NCI-H1694 treated with DMSO at 0.1 percent for 48 hours (cell line): ENCODE measurements at regions not wholly inside any gene's neighbourhood (a gene's known extent, or its start where the extent isn't known, plus 50 kb on each side); places are given as distances from the start of the nearest gene placed in this dataset.

Source experiments
- DNase-seq: peaks from one replicate; lab custom pipeline; 2025; lab: John Stamatoyannopoulos, UW

DNA sequence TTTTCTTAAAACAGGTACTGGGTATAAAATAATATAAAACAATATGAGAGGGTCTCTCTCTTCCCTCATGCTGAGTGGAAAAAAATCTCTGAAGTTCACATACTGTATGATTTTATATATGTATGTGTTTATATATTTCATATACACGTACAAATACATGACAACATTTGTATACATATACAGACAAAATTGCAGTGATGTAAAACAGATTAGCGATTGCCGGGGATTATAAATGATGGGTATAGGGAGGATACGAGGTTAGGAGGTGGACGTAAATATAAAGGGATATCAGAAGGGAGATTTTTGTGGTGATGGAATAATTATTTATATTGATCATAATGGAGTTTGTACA, 194.8 kb upstream of the PRSS16 start:
- no peak for DNase-seq

DNA sequence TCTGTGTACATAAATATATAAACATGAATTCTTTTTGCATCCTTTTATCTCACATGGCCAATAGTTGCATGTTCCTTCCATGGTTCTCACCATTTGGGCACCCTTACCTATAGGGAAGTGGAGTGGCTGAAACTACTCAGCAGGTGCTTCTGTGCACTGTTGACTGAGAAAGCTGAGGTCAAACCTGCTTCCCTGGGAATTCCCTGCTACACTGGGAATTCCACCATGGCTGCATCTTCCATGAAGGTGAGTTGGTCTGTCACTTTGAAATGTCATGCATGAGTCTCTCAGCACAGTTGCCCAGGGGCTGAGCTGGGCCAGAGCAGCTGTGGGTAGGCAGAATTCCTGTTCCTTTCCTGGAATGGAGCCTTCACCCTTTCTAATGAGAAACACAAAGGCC, 193.8 kb upstream of the PRSS16 start:
- no peak for DNase-seq

DNA sequence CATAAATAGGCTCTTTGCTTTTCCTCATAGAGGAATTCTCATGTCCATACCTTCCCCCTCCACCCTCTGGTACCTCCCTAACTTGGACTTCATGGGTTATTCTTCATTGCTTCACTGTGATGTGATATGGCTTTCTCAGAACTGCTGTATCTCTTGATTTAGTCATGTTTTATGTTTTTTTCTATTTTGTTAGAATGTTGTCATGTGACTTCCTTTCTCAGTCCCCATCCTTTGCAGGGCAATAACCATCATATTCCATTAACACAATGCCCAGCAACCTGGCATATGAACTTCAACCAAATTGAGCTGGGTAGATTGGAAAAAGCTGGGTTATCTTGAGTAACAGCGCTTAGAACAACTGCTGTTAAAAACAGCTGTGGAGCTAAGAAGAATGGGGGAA, 190.9 kb upstream of the PRSS16 start:
- no peak for DNase-seq

DNA sequence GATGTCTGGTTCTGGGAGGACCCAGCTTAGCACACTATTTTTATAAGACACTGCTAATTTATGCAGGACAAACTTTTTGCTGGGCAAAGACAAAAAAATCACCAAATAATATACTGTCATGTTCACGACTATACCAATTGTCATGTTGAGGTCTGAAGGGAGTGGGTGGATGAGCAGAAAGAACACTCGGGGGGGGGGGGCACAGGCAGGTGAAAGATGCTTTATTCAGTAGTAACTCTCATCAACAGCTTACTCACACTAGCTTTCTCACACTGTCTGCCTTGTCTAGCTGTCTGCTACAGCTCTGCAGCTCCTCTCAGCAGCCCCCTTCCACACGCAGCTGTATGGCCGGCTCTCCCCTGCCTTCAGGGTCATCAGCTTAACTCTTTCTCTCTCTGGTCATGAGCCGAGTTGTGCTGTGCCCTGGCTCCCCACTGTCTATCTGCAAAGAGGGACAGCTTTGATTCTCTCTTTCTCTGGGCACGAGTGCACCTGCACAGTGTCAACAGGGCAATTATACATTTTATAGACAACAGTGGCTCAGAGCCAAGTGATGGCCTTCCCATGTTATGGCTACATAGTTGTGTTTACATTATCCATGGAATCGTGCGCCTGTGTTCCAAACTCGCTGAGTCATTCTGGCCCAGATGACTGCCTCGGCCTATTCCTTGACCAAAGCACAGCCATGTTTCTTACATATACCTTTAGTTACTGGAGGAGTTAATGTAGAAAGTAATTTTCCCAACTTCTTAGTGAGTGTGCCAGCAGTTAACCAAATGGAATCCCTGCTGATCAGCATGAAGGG, 187.7 kb upstream of the PRSS16 start:
- DNase-seq = no peak

DNA sequence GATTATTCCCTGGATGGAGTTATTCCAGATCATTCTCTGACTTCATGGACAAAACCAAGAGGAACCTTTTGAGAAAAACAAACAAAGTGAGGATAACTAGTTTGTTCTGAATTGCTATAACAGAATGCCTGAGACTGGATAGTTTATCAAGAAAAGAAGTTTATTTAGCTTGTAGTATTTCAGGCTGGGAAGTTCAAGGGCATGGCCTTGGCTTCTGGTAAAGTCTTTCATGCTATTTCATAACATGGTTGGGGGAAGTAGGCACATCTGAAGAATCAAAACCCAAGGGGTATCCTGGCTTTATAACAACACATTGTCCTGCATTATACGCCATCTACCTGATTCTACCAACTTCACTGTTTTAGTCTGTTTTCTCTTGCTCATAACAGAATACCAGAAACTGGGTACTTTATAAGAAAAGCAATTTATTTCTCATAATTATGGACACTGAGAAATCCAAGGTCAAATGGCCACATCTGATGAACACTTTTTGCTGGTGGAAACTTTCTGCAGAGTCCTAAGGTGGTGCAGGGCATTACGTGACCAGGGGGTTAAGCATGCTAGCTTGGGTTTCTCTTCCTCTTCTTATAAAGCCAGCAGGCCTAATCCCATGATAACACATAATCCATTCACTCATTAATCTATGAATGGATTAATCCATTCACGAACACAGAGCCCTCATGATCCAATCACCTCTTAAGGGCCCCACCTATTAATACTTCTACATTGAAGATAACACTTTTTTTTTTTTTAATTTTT, 186.1 kb upstream of the PRSS16 start:
- DNase-seq = no peak

DNA sequence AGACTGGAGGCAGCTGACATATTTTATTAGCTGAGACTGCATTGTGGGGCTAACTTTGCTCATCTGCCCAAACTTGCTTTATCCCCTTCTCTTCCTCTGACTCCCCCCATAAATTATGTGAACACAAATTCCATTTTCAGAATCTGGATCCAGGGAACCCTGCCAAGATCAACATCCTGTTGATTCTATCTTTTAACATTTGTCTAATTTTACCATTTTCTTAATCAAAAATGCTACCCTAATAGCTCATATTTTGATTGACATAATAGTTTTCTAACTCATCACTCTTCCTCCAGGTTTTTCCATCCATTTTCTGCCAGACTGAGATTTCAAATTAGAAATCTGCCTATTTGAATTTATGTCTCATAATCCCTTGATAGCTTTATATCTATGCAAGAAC, 184.7 kb upstream of the PRSS16 start:
- DNase-seq = no peak

DNA sequence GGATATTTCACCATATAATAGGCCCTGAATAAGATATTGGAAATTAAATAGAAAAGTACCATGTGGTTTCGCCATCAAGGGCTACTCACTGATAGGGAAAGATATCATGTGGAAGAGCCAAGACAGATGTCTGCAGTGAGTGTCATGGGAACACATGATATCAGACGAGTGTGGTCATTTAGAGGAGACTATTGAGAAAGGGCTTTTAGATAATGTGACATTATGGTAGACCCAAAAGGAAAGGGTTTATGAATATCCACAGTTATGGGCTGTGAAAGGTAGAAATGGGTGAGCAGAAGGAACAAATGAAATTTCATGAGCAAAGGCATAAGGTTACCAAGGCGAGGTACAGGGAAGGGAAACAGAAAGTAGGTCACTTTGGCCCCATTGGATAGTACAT, 182.3 kb upstream of the PRSS16 start:
- DNase-seq = no peak

DNA sequence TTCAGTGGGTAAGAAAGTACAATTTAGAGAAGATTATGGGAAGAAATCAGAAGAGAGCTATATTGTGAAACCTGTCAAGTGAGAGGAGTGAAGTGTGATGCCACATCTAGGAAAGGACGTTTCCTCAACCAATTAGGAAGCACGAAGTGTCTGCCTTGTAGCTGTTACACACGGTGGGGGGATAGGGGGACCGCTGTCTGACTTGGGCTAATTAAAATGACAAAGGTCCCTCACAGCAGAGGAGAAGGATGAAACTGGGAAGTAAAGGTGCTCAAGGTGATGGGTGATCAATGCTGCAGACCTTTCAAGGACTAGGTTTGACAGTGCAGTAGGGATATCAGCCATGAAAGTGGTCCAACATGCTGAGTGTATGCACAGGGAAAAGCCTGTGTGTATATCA, 181.1 kb upstream of the PRSS16 start:
- DNase-seq = no peak

DNA sequence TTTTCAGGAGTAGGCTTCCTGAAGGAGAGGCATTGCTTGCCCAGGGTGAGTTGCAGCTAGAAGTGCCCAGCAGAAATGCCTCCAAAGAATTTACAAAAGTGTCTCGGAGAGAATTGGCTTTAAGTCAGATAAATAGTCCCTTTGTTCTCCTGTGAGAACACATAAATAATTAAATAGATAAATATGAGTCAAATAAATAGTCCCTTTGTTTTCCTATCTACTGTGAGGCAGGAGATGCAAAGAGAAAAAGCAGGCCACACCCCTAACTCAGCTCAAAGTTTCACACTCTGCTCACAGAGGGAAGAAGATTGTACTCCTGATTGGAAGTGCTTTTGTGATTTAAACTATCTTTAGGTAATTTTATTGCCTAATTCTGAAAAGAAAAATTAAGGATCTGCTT, 180.7 kb upstream of the PRSS16 start:
- DNase-seq = no peak

DNA sequence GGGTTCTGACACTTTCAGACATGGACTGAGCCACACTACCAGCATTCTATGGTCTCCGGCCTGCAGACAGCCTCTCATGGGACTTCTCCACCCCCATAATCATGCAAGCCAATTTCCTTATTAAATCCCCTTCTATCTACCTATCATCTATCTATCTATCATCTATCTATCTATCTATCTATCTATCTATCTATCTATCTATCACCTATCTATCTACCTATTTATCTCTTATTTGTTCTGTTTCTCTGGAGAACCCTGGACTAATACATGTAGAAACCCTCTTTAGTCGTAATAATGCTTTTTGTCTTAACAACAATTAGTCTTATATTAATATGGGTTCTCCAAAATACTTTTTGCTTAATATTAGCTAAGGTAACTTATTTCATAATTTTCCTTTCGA, 174.1 kb upstream of the PRSS16 start:
- no peak for DNase-seq

DNA sequence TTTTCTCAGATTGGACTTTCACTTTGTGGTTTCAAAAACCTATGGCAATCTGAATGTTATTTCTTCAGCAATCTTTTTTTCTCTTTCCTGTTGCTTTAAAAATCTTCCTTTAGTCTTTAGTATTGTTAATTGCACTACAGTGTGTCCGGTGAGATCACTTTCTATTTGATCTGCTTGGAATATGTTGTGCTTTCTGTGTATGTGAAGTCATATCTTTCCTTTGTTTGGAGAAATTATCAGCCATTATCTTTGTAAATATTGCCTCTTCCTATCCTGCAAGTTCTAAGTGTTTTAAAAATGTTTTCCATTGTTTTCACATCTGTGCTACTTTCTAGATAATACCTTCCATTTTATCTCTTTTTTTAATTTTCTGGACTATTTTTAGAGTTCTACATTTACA, 171.4 kb upstream of the PRSS16 start:
- DNase-seq = no peak

DNA sequence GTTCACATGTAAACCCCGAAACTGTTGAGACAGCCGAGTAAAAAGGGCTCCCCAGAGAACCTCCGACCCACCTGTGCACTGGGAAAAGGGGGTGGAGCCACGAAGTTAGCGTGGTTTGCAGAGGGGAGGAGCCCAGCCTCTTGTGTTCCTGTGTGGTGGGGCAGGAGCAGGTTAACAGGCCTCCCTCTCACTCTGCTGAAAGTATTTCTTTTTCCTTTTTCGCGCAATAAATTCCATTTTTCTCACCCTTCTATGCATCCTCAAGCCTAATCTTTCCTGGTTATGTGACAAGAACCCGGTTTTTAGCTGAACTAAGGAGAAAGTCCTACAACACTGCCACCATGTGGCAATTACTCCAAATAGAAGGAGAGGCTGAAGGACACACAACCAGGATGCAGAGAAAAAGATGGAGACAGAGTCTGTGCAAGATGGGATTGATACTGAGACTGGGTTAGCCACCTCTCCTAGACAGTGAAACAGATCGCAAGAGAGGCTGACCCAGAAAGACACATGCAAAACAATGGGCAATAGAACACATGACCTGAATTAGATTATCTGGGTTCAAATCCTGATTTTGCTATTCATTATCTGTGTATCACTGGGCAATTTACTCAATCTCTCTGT, 168.7 kb upstream of the PRSS16 start:
- DNase-seq = peak; percentile 45

DNA sequence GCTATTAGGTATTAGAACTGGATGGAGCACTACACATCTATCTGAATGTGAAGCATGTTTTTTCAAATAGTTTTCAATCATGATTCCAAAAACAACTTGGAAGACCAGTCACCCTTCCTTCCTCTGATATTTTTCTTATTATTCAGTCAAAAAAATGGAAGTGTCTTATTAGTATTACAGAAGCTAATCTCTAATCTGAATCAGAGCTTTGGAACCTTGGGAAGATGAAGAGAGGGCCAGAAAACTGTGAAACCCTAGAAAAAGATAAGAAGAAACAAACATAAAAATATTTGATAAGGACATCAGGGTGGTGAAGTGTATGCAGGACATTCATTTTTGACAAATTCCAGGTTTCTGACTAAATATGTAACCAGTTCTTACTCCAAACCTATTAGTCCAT, 166.3 kb upstream of the PRSS16 start:
- no peak for DNase-seq

DNA sequence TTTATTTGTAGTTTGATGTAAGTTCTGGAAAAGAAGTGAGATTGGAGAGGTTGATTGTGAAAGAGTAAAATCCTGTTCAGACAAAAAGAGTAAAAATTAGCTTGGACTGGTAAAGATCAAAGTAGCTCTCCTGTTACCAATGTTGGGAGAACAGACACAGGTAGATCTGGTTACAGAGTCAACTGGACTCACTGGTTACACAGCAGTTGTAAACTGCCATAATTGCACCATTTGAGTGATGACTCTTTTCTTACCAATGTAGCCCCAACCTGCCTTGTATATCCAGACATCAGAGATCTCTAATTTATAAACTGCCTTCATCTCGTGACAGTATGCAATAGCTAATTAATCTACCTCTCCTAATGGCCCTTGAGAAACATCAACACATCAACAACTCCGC, 165.6 kb upstream of the PRSS16 start:
- DNase-seq = no peak

DNA sequence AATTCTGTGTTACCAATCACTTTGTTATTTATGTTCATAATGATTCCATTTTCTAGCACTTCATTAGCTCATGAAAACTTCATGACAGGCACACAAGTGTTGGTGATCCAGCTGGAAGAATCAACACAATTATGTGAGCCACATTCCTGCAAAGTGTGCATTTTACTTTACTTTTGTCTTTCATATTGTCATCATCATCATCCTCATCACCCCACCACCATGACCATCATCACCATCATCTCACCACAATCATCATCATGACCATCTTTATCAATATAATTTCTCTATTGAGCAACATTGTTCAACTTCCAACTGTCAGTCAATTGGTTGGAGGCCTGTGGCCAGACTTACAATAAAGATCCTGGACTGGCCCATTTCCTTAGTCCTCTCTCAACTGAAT, 159.4 kb upstream of the PRSS16 start:
- DNase-seq = no peak

DNA sequence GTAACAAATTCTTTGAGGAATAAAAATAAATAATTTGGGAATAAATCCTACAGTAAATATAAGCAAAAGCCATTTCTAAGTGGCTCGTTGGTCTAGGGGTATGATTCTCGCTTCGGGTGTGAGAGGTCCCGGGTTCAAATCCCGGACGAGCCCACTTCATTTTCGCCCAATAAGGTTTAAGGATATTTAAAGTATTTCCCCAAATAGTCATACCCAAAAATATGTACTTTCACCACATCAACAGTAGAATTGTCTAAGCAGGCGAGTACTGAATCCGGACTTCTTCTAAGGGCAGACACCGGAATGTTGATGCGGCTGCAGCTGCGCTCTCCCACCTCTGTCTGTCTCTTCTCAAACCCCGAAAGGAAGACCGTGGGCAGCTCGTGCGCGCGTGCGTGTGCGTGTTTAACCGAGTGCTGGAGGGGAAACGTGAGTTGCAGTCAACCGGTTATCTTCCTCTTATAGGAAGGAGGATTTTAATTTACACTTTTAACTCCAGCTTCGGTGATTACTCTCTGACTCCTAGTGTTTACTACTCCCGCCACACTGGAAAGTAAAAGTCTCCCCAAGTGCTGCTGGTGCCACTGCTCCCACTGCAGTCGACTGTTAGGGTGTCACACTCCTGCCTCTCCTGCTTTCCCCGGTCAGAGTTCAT, 155.7 kb upstream of the PRSS16 start:
- peak; percentile 55 for DNase-seq

DNA sequence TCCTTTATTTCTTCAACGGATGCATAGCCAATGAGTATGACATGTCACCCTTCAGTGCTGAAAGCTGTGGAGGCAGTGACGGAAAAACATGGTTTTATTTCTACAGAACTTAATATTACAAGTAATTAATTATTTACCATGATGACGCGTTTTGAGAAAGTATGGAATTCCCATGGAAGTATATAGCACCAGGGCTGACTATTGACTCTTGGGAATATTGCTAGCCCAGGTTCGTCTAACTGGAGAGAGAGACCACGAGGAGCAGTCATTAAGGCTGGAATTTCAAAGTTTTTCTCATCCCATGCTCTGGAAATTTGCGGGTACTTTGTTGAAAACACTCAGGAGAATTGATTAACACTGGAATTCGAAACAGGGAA, 155.2 kb upstream of the PRSS16 start:
- DNase-seq = no peak

DNA sequence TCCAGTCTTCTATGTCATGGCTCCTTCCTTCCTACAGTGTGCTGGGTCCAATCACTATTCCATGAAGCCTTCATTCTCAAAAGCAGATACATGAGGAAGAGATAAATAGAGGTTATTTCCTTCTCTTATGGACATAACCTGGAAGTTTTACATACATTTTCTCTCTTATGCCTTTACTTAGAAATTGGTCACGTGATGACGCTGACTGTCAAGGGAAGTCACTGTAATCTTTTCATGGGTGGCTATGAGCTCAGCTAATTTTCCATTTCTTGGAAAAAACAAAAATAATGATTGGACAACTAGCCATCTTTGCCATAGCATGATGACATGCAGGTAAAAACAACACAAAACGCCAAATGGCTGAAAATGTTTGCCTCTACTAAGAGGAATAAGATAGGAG, 151.6 kb upstream of the PRSS16 start:
- DNase-seq = no peak

DNA sequence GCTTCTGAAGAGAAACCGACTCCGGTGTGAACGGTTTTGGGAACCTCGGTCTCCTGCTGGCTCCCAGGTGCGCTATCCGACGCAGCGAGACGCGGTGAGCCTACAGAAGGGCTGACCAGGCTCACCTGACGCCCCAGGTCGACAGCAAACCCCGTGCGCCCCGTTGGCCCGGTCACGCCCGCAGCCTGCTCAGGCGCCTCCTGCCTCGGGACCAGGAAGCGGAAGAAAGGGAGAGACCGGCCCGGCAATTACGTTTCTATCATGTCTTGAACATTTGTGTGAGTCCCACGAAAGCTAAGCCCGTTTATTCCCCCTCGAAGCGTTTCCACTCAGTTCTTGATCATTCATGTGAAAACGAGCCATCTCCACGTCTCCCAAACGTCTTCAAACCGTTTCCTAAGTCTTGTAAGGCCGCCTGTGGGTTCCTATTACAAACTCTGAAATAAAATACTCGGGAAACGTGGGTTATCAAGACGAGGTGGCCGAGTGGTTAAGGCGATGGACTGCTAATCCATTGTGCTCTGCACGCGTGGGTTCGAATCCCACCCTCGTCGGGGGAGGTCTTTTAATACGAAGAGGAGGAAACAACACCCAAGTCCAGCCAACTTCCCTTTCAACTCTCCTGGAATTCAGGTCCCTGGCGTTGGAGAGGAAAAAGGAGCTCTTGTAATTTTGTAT, 150.5 kb upstream of the PRSS16 start:
- no peak for DNase-seq

DNA sequence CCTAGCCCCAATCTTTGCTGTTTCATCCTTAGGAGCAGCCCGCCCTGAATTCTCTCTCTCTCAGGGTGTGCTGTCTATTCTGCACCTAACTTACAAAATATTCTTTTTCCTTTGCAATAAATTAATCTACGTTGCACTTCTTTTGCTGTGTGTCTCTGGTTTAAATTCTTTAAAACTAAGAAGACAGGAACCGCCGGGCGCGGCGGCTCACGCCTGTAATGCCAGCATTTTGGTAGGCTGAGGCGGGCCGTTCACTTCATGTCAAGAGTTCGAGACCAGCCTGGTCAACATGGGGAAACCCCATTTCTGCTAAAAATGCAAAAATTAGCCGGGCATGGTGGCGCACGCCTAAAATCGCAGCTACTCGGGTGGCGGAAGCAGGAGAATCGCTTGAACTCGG, 148.5 kb upstream of the PRSS16 start:
- DNase-seq = no peak

DNA sequence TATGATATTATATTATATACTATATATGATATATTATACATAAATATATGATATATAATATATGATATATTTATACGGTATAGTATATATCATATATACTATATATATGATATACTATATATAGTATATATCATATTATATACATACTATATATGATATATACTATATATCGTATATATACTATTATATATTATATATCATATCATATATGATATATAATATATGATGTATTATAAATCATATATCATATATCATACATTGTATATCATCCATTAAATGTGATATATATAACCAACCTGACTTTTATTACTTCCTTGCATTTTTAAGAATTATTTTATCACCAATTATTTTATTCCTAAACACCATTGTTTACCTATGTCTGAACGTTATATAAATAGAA, 146.6 kb upstream of the PRSS16 start:
- DNase-seq = no peak

DNA sequence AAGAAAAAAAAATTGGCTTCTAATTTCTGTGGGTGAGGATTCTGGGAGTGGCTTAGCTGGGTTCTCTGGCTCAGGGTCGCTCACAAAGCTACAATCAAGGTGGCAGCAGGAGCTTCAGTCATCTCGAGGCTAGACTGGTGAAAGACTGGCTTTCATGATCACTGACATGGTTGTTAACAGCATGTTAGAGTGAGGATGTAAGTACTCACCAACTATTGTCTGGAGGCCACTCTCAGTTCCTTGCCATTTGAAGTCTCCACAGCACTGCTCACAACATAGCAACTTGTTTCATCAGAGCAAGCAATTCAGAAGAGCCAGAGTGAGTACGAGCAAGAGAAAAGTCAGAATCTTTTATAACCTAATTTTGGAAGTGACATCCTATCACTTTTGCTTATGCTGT, 145.7 kb upstream of the PRSS16 start:
- no peak for DNase-seq
